PC-9 (cell line): ENCODE measurements at regions not wholly inside any gene's neighbourhood (a gene's known extent, or its start where the extent isn't known, plus 50 kb on each side); places are given as distances from the start of the nearest gene placed in this dataset.

Experiments used
- BruUV-seq: library from RNA; stranded (reverse); fragments of 400-500 nt; replicated peaks from 2 replicates; lab custom pipeline; 2021; lab: Mats Ljungman, UMichigan
- CTCF ChIA-PET: fragments of 300-600 bp; sonication (Branson Sonifier 250); formaldehyde crosslinking; loops from one replicate; lab custom pipeline; 2022; ENCODE audit warnings: antibody characterized with exemption; lab: Charles Lee
- POLR2A ChIA-PET: fragments of 300-600 bp; sonication (Branson Sonifier 250); formaldehyde crosslinking; loops from one replicate; lab custom pipeline; 2022; ENCODE audit warnings: antibody characterized with exemption; ENCODE audit not compliant: unreplicated experiment; lab: Charles Lee
- DNase-seq, 2 experiments: peaks; one replicate each; pipeline versions ENCODE4 v3.0.0 to v3.0.0-alpha.2; 2015 to 2022; ENCODE audit warnings: mixed read lengths in 1 of 2
- H2AFZ ChIP-seq: fragments of 200-600 bp; sonication (generic); 2 replicates; pipeline ENCODE4 v1.8.1; 2017; ENCODE audit warnings: antibody characterized with exemption
- H3F3A ChIP-seq: fragments of 200-600 bp; sonication (generic); 2 replicates; pipeline ENCODE4 v1.8.1; 2017; ENCODE audit warnings: antibody characterized with exemption, mild to moderate bottlenecking, low read depth; ENCODE audit not compliant: insufficient read depth
- H3K27ac ChIP-seq: fragments of 200-600 bp; sonication (generic); 2 replicates; pipeline ENCODE4 v1.6.1; 2016; ENCODE audit warnings: mixed run types
- H3K27me3 ChIP-seq: fragments of 200-600 bp; sonication (generic); 2 replicates; pipeline ENCODE4 v1.6.1; 2016; ENCODE audit warnings: low read depth, mixed run types; ENCODE audit not compliant: insufficient read depth
- H3K36me3 ChIP-seq: fragments of 200-600 bp; sonication (generic); 2 replicates; pipeline ENCODE4 v1.6.1; 2016; ENCODE audit warnings: low read depth, mixed run types
- H3K4me1 ChIP-seq: fragments of 200-600 bp; sonication (generic); replicated peaks from 2 replicates; pipeline ENCODE4 v1.6.1; 2016; ENCODE audit warnings: mixed run types; ENCODE audit not compliant: insufficient read depth
- H3K4me2 ChIP-seq: fragments of 200-600 bp; sonication (generic); 2 replicates; pipeline ENCODE4 v1.6.1; 2017; ENCODE audit warnings: mixed run types
- H3K4me3 ChIP-seq: fragments of 200-600 bp; sonication (generic); 2 replicates; pipeline ENCODE4 v1.6.1; 2016; ENCODE audit warnings: mixed run types
- H3K79me2 ChIP-seq: fragments of 200-600 bp; sonication (generic); 2 replicates; pipeline ENCODE4 v1.6.1; 2017; ENCODE audit warnings: low read depth, mixed run types
- H3K9me2 ChIP-seq: fragments of 200-600 bp; sonication (generic); 2 replicates; pipeline ENCODE4 v1.8.1; 2017; ENCODE audit warnings: mild to moderate bottlenecking; ENCODE audit not compliant: insufficient read depth
- H3K9me3 ChIP-seq: fragments of 200-600 bp; sonication (generic); 2 replicates; pipeline ENCODE4 v1.8.1; 2016; ENCODE audit warnings: low read depth; ENCODE audit not compliant: insufficient read depth
- H4K20me1 ChIP-seq: fragments of 200-600 bp; sonication (generic); 2 replicates; pipeline ENCODE4 v1.8.1; 2017; ENCODE audit not compliant: insufficient read depth
- CTCF ChIP-seq: fragments of 200-600 bp; sonication (generic); conservative IDR thresholded peaks from 2 replicates; pipeline ENCODE4 v1.6.1; 2017; ENCODE audit warnings: mixed run types, antibody characterized with exemption, mild to moderate bottlenecking, moderate library complexity
- EZH2 ChIP-seq: fragments of 200-600 bp; sonication (generic); IDR thresholded peaks from 2 replicates; pipeline ENCODE4 v1.8.0; 2017; ENCODE audit warnings: antibody characterized with exemption, low read depth
- intact Hi-C: fragments of 100-400 bp; cut with micrococcal nuclease; formaldehyde crosslinking; loops from one replicate; pipeline ENCODE4 v1.10.0; 2022; ENCODE audit not compliant: unreplicated experiment

GRCh38 chr4:147284256-147284835 is 196.6 kb upstream of the EDNRA start:
- no peak for TF ChIP-seq EZH2
- no peak for TF ChIP-seq CTCF
- CTCF ChIA-PET: no interaction called here
- intact Hi-C loops: no loop called here

GRCh38 chr4:147284935-147285334 is 196.0 kb upstream of the EDNRA start:
- Histone ChIP-seq H2AFZ (no peak overlapping the region), H3F3A (peaks cover 7% of the 10 kb centered on the region; the same call in 1 of the 2 replicates), H3K27me3 (no peaks in the 10 kb centered on the region), H4K20me1 (no peaks in the 10 kb centered on the region), H3K4me3 (no peak overlapping the region), H3K9me2 (no peaks in the 10 kb centered on the region), H3K4me1 (peaks cover 15% of the 10 kb centered on the region), H3K4me2 (no peak overlapping the region), H3K27ac (no peak overlapping the region), H3K9me3 (no peaks in the 10 kb centered on the region), H3K36me3 (no peaks in the 10 kb centered on the region), H3K79me2 (no peaks in the 10 kb centered on the region)
- no TSS peak for BruUV-seq
- DNase-seq: no peak
- ChIA-PET CTCF (no interaction called here), POLR2A (no interaction called here)
- intact Hi-C loops: no loop called here
- no peak for TF ChIP-seq EZH2
- no peak for TF ChIP-seq CTCF

More at GRCh38 chr4:147284256-147284835, 196.6 kb upstream of the EDNRA start:
- BruUV-seq: no TSS peak
- POLR2A ChIA-PET: no interaction called here
- H2AFZ ChIP-seq: no peak overlapping the region
- H3K9me2 ChIP-seq: no peaks in the 10 kb centered on the region
- H3K4me3 ChIP-seq: no peak overlapping the region
- peaks cover 7% of the 10 kb centered on the region; the same call in 1 of the 2 replicates for H3F3A ChIP-seq
- H3K27ac ChIP-seq: no peak overlapping the region
- H3K9me3 ChIP-seq: no peaks in the 10 kb centered on the region
- H3K79me2 ChIP-seq: no peaks in the 10 kb centered on the region
- no peaks in the 10 kb centered on the region for H3K27me3 ChIP-seq
- H3K36me3 ChIP-seq: no peaks in the 10 kb centered on the region
- no peak overlapping the region for H3K4me2 ChIP-seq
- no peaks in the 10 kb centered on the region for H4K20me1 ChIP-seq
- peaks cover 15% of the 10 kb centered on the region for H3K4me1 ChIP-seq
- no peak for DNase-seq

GRCh38 chr4:147285751-147286150 is 195.1 kb upstream of the EDNRA start:
- H3K27me3 ChIP-seq: no peaks in the 10 kb centered on the region
- no peak overlapping the region for H3K4me2 ChIP-seq
- DNase-seq: no peak
- ChIA-PET CTCF (no interaction called here), POLR2A (no interaction called here)
- no peaks in the 10 kb centered on the region for H3K9me2 ChIP-seq
- peaks cover 15% of the 10 kb centered on the region for H3K4me1 ChIP-seq
- no peaks in the 10 kb centered on the region for H4K20me1 ChIP-seq
- H3K27ac ChIP-seq: no peak overlapping the region
- TF ChIP-seq CTCF: no peak
- TF ChIP-seq EZH2: no peak
- no peaks in the 10 kb centered on the region for H3K79me2 ChIP-seq
- peaks cover 7% of the 10 kb centered on the region; the same call in 1 of the 2 replicates for H3F3A ChIP-seq
- no TSS peak for BruUV-seq
- no peaks in the 10 kb centered on the region for H3K36me3 ChIP-seq
- intact Hi-C loops: no loop called here
- no peak overlapping the region for H3K4me3 ChIP-seq
- no peak overlapping the region for H2AFZ ChIP-seq
- H3K9me3 ChIP-seq: no peaks in the 10 kb centered on the region
